H1 (cell line): ENCODE measurements at regions not wholly inside any gene's neighbourhood (a gene's known extent, or its start where the extent isn't known, plus 50 kb on each side); places are given as distances from the start of the nearest gene placed in this dataset.

Experiments used
- GABPA ChIP-seq: IDR thresholded peaks from 2 replicates; pipeline ENCODE4 v1.6.1; 2011; ENCODE audit warnings: mild to moderate bottlenecking, low read length, moderate library complexity, borderline replicate concordance; ENCODE audit not compliant: insufficient read depth
- KDM4A ChIP-seq: IDR thresholded peaks from one replicate; pipeline ENCODE4 v1.7.1; 2012; ENCODE audit warnings: low read depth, mild to moderate bottlenecking, moderate library complexity, low read length, inconsistent platforms; ENCODE audit not compliant: severe bottlenecking
- KDM5A ChIP-seq: fragments of 200-600 bp; IDR thresholded peaks from 2 replicates; pipeline ENCODE4 v1.7.1; 2012; ENCODE audit warnings: mild to moderate bottlenecking, low read length, inconsistent platforms, mixed read lengths
- POU5F1 ChIP-seq: IDR thresholded peaks from 2 replicates; pipeline ENCODE4 v1.6.1; 2011; ENCODE audit warnings: low read depth, mild to moderate bottlenecking, low read length, moderate library complexity
- SIN3A ChIP-seq, 2 experiments: IDR thresholded peaks in 1 of 2; conservative IDR thresholded peaks in 1 of 2; 2 replicates each; pipeline ENCODE4 v1.6.1; 2011 to 2012; ENCODE audit warnings: low read length in 2 of 2, improper control_type of control experiment in 1 of 2, low read depth in 1 of 2, mild to moderate bottlenecking in 1 of 2
- SIRT6 ChIP-seq: IDR thresholded peaks from one replicate; pipeline ENCODE4 v1.7.1; 2012; ENCODE audit warnings: low read length, inconsistent platforms
- SP2 ChIP-seq: IDR thresholded peaks from 2 replicates; pipeline ENCODE4 v1.6.1; 2012; ENCODE audit warnings: mild to moderate bottlenecking, low read length, inconsistent platforms
- TCF12 ChIP-seq: IDR thresholded peaks from 2 replicates; pipeline ENCODE4 v1.6.1; 2011; ENCODE audit warnings: low read depth, mild to moderate bottlenecking, low read length

GRCh38 chr5:167255926-167256325 is 1035.5 kb upstream of the WWC1 start (continued):
- TF ChIP-seq KDM5A = no peak
- no peak for TF ChIP-seq GABPA
- no peak for TF ChIP-seq KDM4A
- no peak for TF ChIP-seq TCF12
- TF ChIP-seq SP2 = no peak
- TF ChIP-seq POU5F1 = no peak
- no peak for TF ChIP-seq SIN3A (conservative IDR thresholded peaks at IDR 0.05 in 1 of 2, IDR thresholded peaks at IDR 0.05 in 1 of 2; ENCODE audit: low read depth in 1 of 2, low read length in 2 of 2)
- TF ChIP-seq SIRT6 = no peak
- TF ChIP-seq, all 59 proteins: peak for 0
